GM18519 (cell line): ENCODE measurements at regions not wholly inside any gene's neighbourhood (a gene's known extent, or its start where the extent isn't known, plus 50 kb on each side); places are given as distances from the start of the nearest gene placed in this dataset.

Experiments
- ATAC-seq: cut with Tn5 transposase; IDR thresholded peaks from one replicate; pipeline ENCODE4 v1.9.1; 2021; ENCODE audit warnings: mild to moderate bottlenecking, moderate library complexity; ENCODE audit not compliant: unreplicated experiment, low FRiP score

GRCh38 chr3:161987933-161988332 lies 491.3 kb downstream of the OTOL1 start:
- no peak for ATAC-seq

- ATAC-seq = no peak
Observed at GRCh38 chr3:161989012-161989411, 492.4 kb downstream of the OTOL1 start.

- ATAC-seq = no peak
Observed at GRCh38 chr3:161990036-161990435, 493.4 kb downstream of the OTOL1 start.

GRCh38 chr3:161991901-161992540 lies 495.4 kb downstream of the OTOL1 start:
- no peak for ATAC-seq

GRCh38 chr3:161999846-162000245 lies 503.2 kb downstream of the OTOL1 start:
- no peak for ATAC-seq

GRCh38 chr3:162007722-162008121 lies 511.1 kb downstream of the OTOL1 start:
- ATAC-seq = no peak

GRCh38 chr3:162012633-162013032 lies 516.0 kb downstream of the OTOL1 start:
- ATAC-seq = no peak

GRCh38 chr3:162014284-162014683 lies 517.7 kb downstream of the OTOL1 start:
- no peak for ATAC-seq

- no peak for ATAC-seq
Observed at GRCh38 chr3:162015856-162016255, 519.2 kb downstream of the OTOL1 start.

- ATAC-seq = no peak
Observed at GRCh38 chr3:162019817-162020216, 523.2 kb downstream of the OTOL1 start.

- ATAC-seq = no peak
Observed at GRCh38 chr3:162021206-162021605, 524.6 kb downstream of the OTOL1 start.

GRCh38 chr3:162022911-162023310 lies 526.3 kb downstream of the OTOL1 start:
- no peak for ATAC-seq

- ATAC-seq = no peak
Observed at GRCh38 chr3:162029736-162030135, 533.1 kb downstream of the OTOL1 start.

GRCh38 chr3:162034368-162034767 lies 537.8 kb downstream of the OTOL1 start:
- no peak for ATAC-seq

- no peak for ATAC-seq
Observed at GRCh38 chr3:162041622-162042021, 545.0 kb downstream of the OTOL1 start.

GRCh38 chr3:162052636-162053035 lies 556.0 kb downstream of the OTOL1 start:
- ATAC-seq = no peak

GRCh38 chr3:162072656-162073164 lies 576.1 kb downstream of the OTOL1 start:
- no peak for ATAC-seq

GRCh38 chr3:162073422-162073975 lies 576.9 kb downstream of the OTOL1 start:
- ATAC-seq = no peak

- ATAC-seq = no peak
Observed at GRCh38 chr3:162077108-162077507, 580.5 kb downstream of the OTOL1 start.

- ATAC-seq = no peak
Observed at GRCh38 chr3:162082516-162082915, 585.9 kb downstream of the OTOL1 start.

GRCh38 chr3:162087361-162087760 lies 590.8 kb downstream of the OTOL1 start:
- no peak for ATAC-seq

GRCh38 chr3:162092751-162093150 lies 596.1 kb downstream of the OTOL1 start:
- ATAC-seq = no peak
